ENCODE measurements at regions not wholly inside any gene's neighbourhood (a gene's known extent, or its start where the extent isn't known, plus 50 kb on each side); places are given as distances from the start of the nearest gene placed in this dataset.

DNA sequence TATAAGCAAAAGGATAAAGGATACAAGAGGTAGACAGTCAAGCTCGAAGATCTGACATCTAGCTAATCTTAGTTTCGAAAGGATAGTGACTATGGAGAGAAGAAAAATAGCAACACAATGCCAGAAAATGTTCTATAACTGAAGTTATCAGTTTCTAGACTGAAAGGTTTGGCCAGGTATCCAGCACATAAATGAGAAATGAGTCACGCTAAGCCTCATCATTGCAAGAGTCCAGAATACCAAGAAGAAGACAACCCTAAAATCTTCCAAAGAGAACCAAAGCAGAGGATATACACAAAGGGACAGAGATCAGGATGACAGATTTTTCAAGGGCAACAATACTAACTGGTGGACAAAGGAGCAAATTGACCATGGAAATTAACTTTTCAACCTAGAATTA is 237.0 kb downstream of the POSTN start:
- TF ChIP-seq CTCF (IDR thresholded peaks at IDR 0.05) (no peak), POLR2A (IDR thresholded peaks at IDR 0.05) (no peak), EP300 (IDR thresholded peaks at IDR 0.05) (no peak)
